Lower leg skin (tissue), 3 donors: ENCODE measurements at regions not wholly inside any gene's neighbourhood (a gene's known extent, or its start where the extent isn't known, plus 50 kb on each side); places are given as distances from the start of the nearest gene placed in this dataset.

ENCODE experiments used
- CTCF ChIP-seq, 3 donors: fragments of 450-650 bp; IDR thresholded peaks; one replicate each; pipeline ENCODE4 v1.5.1; 2016; ENCODE audit warnings: antibody characterized with exemption in 3 of 3, mild to moderate bottlenecking in 3 of 3, moderate library complexity in 2 of 3
- POLR2A ChIP-seq, 2 donors: fragments of 450-650 bp; IDR thresholded peaks; one replicate each; pipeline ENCODE4 v1.6.1; 2016 to 2017; ENCODE audit warnings: antibody characterized with exemption in 2 of 2, mild to moderate bottlenecking in 1 of 2, moderate library complexity in 1 of 2

- TF ChIP-seq POLR2A (IDR thresholded peaks at IDR 0.05) (no peak), CTCF (IDR thresholded peaks at IDR 0.05) (no peak)
These were observed 104.1 kb downstream of the ATXN3L start for GRCh38 chrX:13215729-13216128.
